ENCODE measurements at regions not wholly inside any gene's neighbourhood (a gene's known extent, or its start where the extent isn't known, plus 50 kb on each side); places are given as distances from the start of the nearest gene placed in this dataset.

GRCh38 chr1:201612645-201613044, 73.7 kb downstream of the NAV1 start:
- TF ChIP-seq EZH2 (IDR thresholded peaks at IDR 0.05; ENCODE audit: insufficient read depth, poor library complexity, severe bottlenecking) = no peak
- TF ChIP-seq EZH2phosphoT487 (IDR thresholded peaks at IDR 0.05; ENCODE audit: insufficient read depth, low read depth) = no peak

Data from GM23248 (cell line).